H1 (cell line): ENCODE measurements at regions not wholly inside any gene's neighbourhood (a gene's known extent, or its start where the extent isn't known, plus 50 kb on each side); places are given as distances from the start of the nearest gene placed in this dataset.

Source experiments
- CTCF ChIA-PET: fragments of 300-600 bp; sonication (Branson Sonifier 250); formaldehyde crosslinking; loops from one replicate; lab custom pipeline; 2021; ENCODE audit not compliant: partially characterized antibody; lab: Charles Lee
- POLR2A ChIA-PET: fragments of 300-600 bp; sonication (Branson Sonifier 250); formaldehyde crosslinking; loops from one replicate; lab custom pipeline; 2021; ENCODE audit warnings: inconsistent platforms; ENCODE audit not compliant: partially characterized antibody; lab: Charles Lee
- DNase-seq, 2 experiments: peaks; one replicate each; pipeline versions ENCODE4 v3.0.0 to v3.0.0-alpha.2; 2010 to 2022; ENCODE audit warnings: low spot score in 2 of 2, low read depth in 1 of 2, mixed read lengths in 1 of 2
- FAIRE-seq: peaks from 2 replicates; lab custom pipeline; 2011; peaks lifted over from hg19 to GRCh38; lab: Jason Lieb, UNC
- H2AFZ ChIP-seq: 2 replicates; pipeline ENCODE4 v1.8.1; 2012; ENCODE audit warnings: low read length, inconsistent platforms
- H2AK5ac ChIP-seq: 2 replicates; pipeline ENCODE4 v1.6.1; 2013; ENCODE audit warnings: low read depth, low read length
- H2BK120ac ChIP-seq: replicated peaks from 2 replicates; pipeline ENCODE3; 2013; ENCODE audit warnings: low read depth, low read length, inconsistent platforms
- H2BK12ac ChIP-seq: 2 replicates; pipeline ENCODE4 v1.6.1; 2013; ENCODE audit warnings: low read depth, low read length
- H2BK15ac ChIP-seq: 2 replicates; pipeline ENCODE4 v1.6.1; 2013; ENCODE audit warnings: low read length
- H2BK20ac ChIP-seq: 2 replicates; pipeline ENCODE4 v1.6.1; 2013; ENCODE audit warnings: low read length
- H2BK5ac ChIP-seq: 2 replicates; pipeline ENCODE4 v1.6.1; 2013; ENCODE audit warnings: low read depth, low read length
- H3K14ac ChIP-seq: 2 replicates; pipeline ENCODE4 v1.6.1; 2013; ENCODE audit warnings: inconsistent platforms; ENCODE audit not compliant: insufficient read length
- H3K18ac ChIP-seq: 2 replicates; pipeline ENCODE4 v1.6.1; 2013; ENCODE audit warnings: low read length; ENCODE audit errors: extremely low read depth
- H3K23ac ChIP-seq: 2 replicates; pipeline ENCODE4 v1.6.1; 2013; ENCODE audit warnings: inconsistent platforms; ENCODE audit not compliant: insufficient read length
- H3K23me2 ChIP-seq: 2 replicates; pipeline ENCODE4 v1.6.1; 2013; ENCODE audit warnings: low read depth, low read length
- H3K27ac ChIP-seq: 2 replicates; pipeline ENCODE4 v1.6.1; 2011; ENCODE audit warnings: low read depth, low read length, inconsistent platforms
- H3K27me3 ChIP-seq, 4 experiments: replicated peaks in 1 of 4; 1 replicate in 1 of 4; 2 replicates in 3 of 4; pipeline versions ENCODE4 v1.6.1 to v1.8.1; 2011 to 2013; ENCODE audit warnings: low read length in 3 of 4, mild to moderate bottlenecking in 3 of 4, inconsistent platforms in 2 of 4, mixed read lengths in 2 of 4, moderate library complexity in 1 of 4; ENCODE audit not compliant: control insufficient read depth in 3 of 4, insufficient read depth in 3 of 4; ENCODE audit errors: extremely low read depth in 1 of 4
- H3K36me3 ChIP-seq, 4 experiments: 2 replicates each; pipeline versions ENCODE4 v1.6.1 to v1.8.1; 2011 to 2013; ENCODE audit warnings: mild to moderate bottlenecking in 4 of 4, low read length in 3 of 4, moderate library complexity in 2 of 4, control low read depth in 1 of 4, inconsistent platforms in 1 of 4; ENCODE audit not compliant: insufficient read depth in 4 of 4, control insufficient read depth in 2 of 4
- H3K4ac ChIP-seq: replicated peaks from 2 replicates; pipeline ENCODE3; 2013; ENCODE audit warnings: low read length, low read depth, mixed read lengths, inconsistent platforms; ENCODE audit not compliant: insufficient read length
- H3K4me1 ChIP-seq, 4 experiments: replicated peaks in 1 of 4; 1 replicate in 1 of 4; 2 replicates in 3 of 4; pipeline versions ENCODE4 v1.6.1 to v1.8.1; 2011 to 2013; ENCODE audit warnings: low read length in 3 of 4, inconsistent platforms in 2 of 4, mixed read lengths in 1 of 4; ENCODE audit not compliant: insufficient read depth in 4 of 4, control insufficient read depth in 3 of 4
- H3K4me2 ChIP-seq, 2 experiments: 2 replicates each; pipeline versions ENCODE4 v1.6.1 to v1.8.1; 2011 to 2013; ENCODE audit warnings: low read depth in 2 of 2, low read length in 2 of 2, control low read depth in 1 of 2, inconsistent platforms in 1 of 2, mild to moderate bottlenecking in 1 of 2; ENCODE audit not compliant: insufficient read depth in 1 of 2
- H3K4me3 ChIP-seq, 4 experiments: fragments of 200-600, 300-600 bp in 1 of 4; sonication (generic), shearing (Covaris generic), sonication (Bioruptor Twin) in 1 of 4; 2 replicates each; pipeline versions ENCODE4 v1.5.1 to v1.8.1; 2011 to 2016; ENCODE audit warnings: low read length in 4 of 4, low read depth in 3 of 4, control low read depth in 2 of 4, inconsistent platforms in 2 of 4, mild to moderate bottlenecking in 2 of 4, mixed read lengths in 1 of 4, moderate library complexity in 1 of 4; ENCODE audit not compliant: insufficient read depth in 2 of 4; ENCODE audit errors: extremely low read depth in 1 of 4
- H3K56ac ChIP-seq: replicated peaks from 2 replicates; pipeline ENCODE3; 2013; ENCODE audit warnings: low read depth, mild to moderate bottlenecking, mixed read lengths, low read length, inconsistent platforms; ENCODE audit not compliant: insufficient read length
- H3K79me1 ChIP-seq: 2 replicates; pipeline ENCODE4 v1.6.1; 2013; ENCODE audit warnings: low read depth, low read length, control low read depth
- H3K79me2 ChIP-seq, 2 experiments: 2 replicates each; pipeline versions ENCODE4 v1.6.1 to v1.8.1; 2012 to 2013; ENCODE audit warnings: low read length in 2 of 2, mild to moderate bottlenecking in 2 of 2, inconsistent platforms in 1 of 2; ENCODE audit not compliant: insufficient read depth in 2 of 2, control insufficient read depth in 1 of 2
- H3K9ac ChIP-seq, 4 experiments: replicated peaks in 1 of 4; 1 replicate in 1 of 4; 2 replicates in 3 of 4; pipeline versions ENCODE4 v1.6.1 to v1.8.1; 2011 to 2013; ENCODE audit warnings: low read depth in 3 of 4, low read length in 3 of 4, control low read depth in 2 of 4, mild to moderate bottlenecking in 2 of 4, moderate library complexity in 2 of 4, inconsistent platforms in 1 of 4; ENCODE audit errors: extremely low read depth in 1 of 4
- H3K9me3 ChIP-seq, 2 experiments: 2 replicates each; pipeline versions ENCODE4 v1.6.1 to v1.8.1; 2012 to 2013; ENCODE audit warnings: mild to moderate bottlenecking in 2 of 2, moderate library complexity in 2 of 2, control low read depth in 1 of 2, inconsistent platforms in 1 of 2, low read depth in 1 of 2, low read length in 1 of 2, mixed read lengths in 1 of 2; ENCODE audit not compliant: insufficient read depth in 2 of 2
- H4K20me1 ChIP-seq, 2 experiments: replicated peaks in 1 of 2; 2 replicates each; pipeline versions ENCODE3 to v1.8.1; 2011 to 2013; ENCODE audit warnings: inconsistent platforms in 2 of 2, low read length in 2 of 2, mild to moderate bottlenecking in 1 of 2; ENCODE audit not compliant: insufficient read depth in 2 of 2, control insufficient read depth in 1 of 2
- H4K5ac ChIP-seq: 2 replicates; pipeline ENCODE4 v1.6.1; 2013; ENCODE audit warnings: low read length, low read depth, mixed read lengths, inconsistent platforms; ENCODE audit not compliant: insufficient read length
- H4K8ac ChIP-seq: 2 replicates; pipeline ENCODE4 v1.8.0; 2013; ENCODE audit warnings: mild to moderate bottlenecking, moderate library complexity, low read length, inconsistent platforms; ENCODE audit not compliant: insufficient read depth; ENCODE audit errors: extremely low read depth
- H4K91ac ChIP-seq: replicated peaks from 2 replicates; pipeline ENCODE3; 2013; ENCODE audit warnings: low read length, mixed read lengths, inconsistent platforms; ENCODE audit not compliant: insufficient read length
- CBX8 ChIP-seq: fragments of 300-800, 300-1000 bp; sonication (generic); IDR thresholded peaks from 2 replicates; pipeline ENCODE4 v1.7.1; 2016; ENCODE audit warnings: low read depth, low read length, borderline replicate concordance
- CHD1 ChIP-seq: IDR thresholded peaks from 2 replicates; pipeline ENCODE4 v1.6.1; 2012; ENCODE audit warnings: low read depth, low read length, improper control_type of control experiment
- CTBP2 ChIP-seq: IDR thresholded peaks from 2 replicates; pipeline ENCODE4 v1.7.0; 2011; ENCODE audit warnings: borderline replicate concordance, mild to moderate bottlenecking, moderate library complexity, mixed read lengths, low read length; ENCODE audit not compliant: insufficient read depth, insufficient read length
- HDAC2 ChIP-seq, 2 experiments: fragments of 300-600 bp in 1 of 2; sonication (generic) in 1 of 2; IDR thresholded peaks; 2 replicates each; pipeline ENCODE4 v1.6.1; 2011 to 2012; ENCODE audit warnings: low read depth in 2 of 2, low read length in 2 of 2, mild to moderate bottlenecking in 2 of 2, moderate library complexity in 2 of 2, borderline replicate concordance in 1 of 2, inconsistent platforms in 1 of 2
- JUN ChIP-seq: IDR thresholded peaks from 2 replicates; pipeline ENCODE4 v1.6.1; 2011; ENCODE audit warnings: low read depth, mild to moderate bottlenecking, improper control_type of control experiment, low read length
- KDM1A ChIP-seq: fragments of 200-600, 300-600 bp; sonication (generic); IDR thresholded peaks from 2 replicates; pipeline ENCODE4 v1.7.1; 2016; ENCODE audit warnings: mild to moderate bottlenecking, low read length, borderline replicate concordance
- POLR2AphosphoS5 ChIP-seq: IDR thresholded peaks from 2 replicates; pipeline ENCODE4 v1.6.1; 2011; ENCODE audit warnings: low read depth, low read length
- RFX5 ChIP-seq: IDR thresholded peaks from 2 replicates; pipeline ENCODE4 v1.6.1; 2011; ENCODE audit warnings: low read depth, low read length, improper control_type of control experiment, borderline replicate concordance
- SRF ChIP-seq: IDR thresholded peaks from 2 replicates; pipeline ENCODE4 v1.6.1; 2011; ENCODE audit warnings: mild to moderate bottlenecking, low read depth, low read length, moderate library complexity
- TBP ChIP-seq: IDR thresholded peaks from 2 replicates; pipeline ENCODE4 v1.6.1; 2011; ENCODE audit warnings: low read depth, low read length, improper control_type of control experiment
- TEAD4 ChIP-seq: IDR thresholded peaks from 2 replicates; pipeline ENCODE4 v1.6.1; 2012; ENCODE audit warnings: low read depth, low read length, inconsistent platforms, mixed read lengths
- WGBS, 2 experiments: shearing (Covaris generic) in 1 of 2; methylation state at CpG; one replicate each; pipeline versions ENCODE4 v1.1.6 to v1.1.7; 2013 to 2015; ENCODE audit warnings: low lambda C conversion rate in 2 of 2, mixed read lengths in 2 of 2, inconsistent platforms in 1 of 2, low coverage in 1 of 2, missing lambda C conversion rate in 1 of 2; ENCODE audit not compliant: insufficient replicate concordance in 2 of 2, insufficient coverage in 1 of 2, insufficient read length in 1 of 2; ENCODE audit errors: extremely low coverage in 1 of 2, missing lambda C conversion rate in 1 of 2; 5-methylcytosine and 5-hydroxymethylcytosine counted together
- TF ChIP-seq, protein P1 (sequence below), 3 experiments: IDR thresholded peaks; 1 replicate in 2 of 3; 2 replicates in 1 of 3; pipeline versions ENCODE4 v1.5.1 to v1.6.1; 2011; ENCODE audit warnings: low read length in 3 of 3, mild to moderate bottlenecking in 3 of 3, inconsistent platforms in 2 of 3, low read depth in 1 of 3, moderate library complexity in 1 of 3; ENCODE audit not compliant: insufficient read depth in 1 of 3; ENCODE audit errors: control extremely low read depth in 1 of 3

DNA sequence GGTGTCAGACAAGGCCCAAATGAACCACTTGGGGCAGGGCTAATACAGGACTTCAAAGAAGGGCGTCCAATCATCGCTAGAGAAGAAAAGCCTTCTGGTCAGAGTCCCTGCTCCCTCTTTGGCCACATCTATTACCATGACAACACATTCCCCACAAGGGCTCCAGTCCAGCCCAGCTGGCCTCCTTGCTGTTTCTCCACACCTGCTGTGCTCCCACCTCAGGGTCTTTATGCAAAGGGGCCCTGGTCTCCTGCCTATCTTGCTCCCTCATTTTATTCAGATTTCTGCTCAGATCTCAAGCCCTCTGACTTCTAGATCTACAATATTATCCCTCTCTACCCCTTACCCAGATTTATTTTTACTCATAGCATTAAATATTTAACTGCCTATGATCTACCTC lies 58.0 kb upstream of the KIRREL3 start:
- Histone ChIP-seq H2AK5ac (no peak overlapping the region), H3K18ac (no peak overlapping the region), H3K4me2 (no peak overlapping the region), H2BK120ac (no peak overlapping the region), H4K91ac (no peak overlapping the region), H2BK5ac (no peak overlapping the region), H3K14ac (no peak overlapping the region), H3K9me3 (no peaks in the 10 kb centered on the region), H2AFZ (no peak overlapping the region), H3K4ac (no peak overlapping the region), H4K8ac (no peak overlapping the region), H2BK20ac (no peak overlapping the region), H3K23me2 (no peaks in the 10 kb centered on the region), H4K5ac (no peak overlapping the region), H3K27me3 (no peaks in the 10 kb centered on the region; a peak in 1 of 7 replicates), H2BK12ac (no peak overlapping the region), H2BK15ac (no peak overlapping the region), H3K23ac (no peak overlapping the region), H3K79me2 (no peaks in the 10 kb centered on the region), H3K4me3 (no peak overlapping the region), H3K79me1 (no peaks in the 10 kb centered on the region), H3K9ac (no peak overlapping the region), H3K36me3 (no peaks in the 10 kb centered on the region), H4K20me1 (no peaks in the 10 kb centered on the region), H3K56ac (no peak overlapping the region), H3K27ac (no peak overlapping the region), H3K4me1 (peaks cover 3 to 7% (median 6%) of the 10 kb centered on the region in 4 experiments; a peak in 5 of 7 replicates)
- no peak for FAIRE-seq
- ChIA-PET POLR2A (no interaction called here), CTCF (interaction anchor here (0.7 to 1.4 kb wide), 2 partner anchors 15 to 68 kb away, joined by 3 to 7 read pairs; no protein-coding TSS in a partner anchor)
- 86% methylated on average over 1 of the region's 2 CpGs; no CpG with 5 or more reads in 1 of the 2 experiments for WGBS, 2 experiments
- DNase-seq, result no peak
- TF ChIP-seq, protein P1, sequence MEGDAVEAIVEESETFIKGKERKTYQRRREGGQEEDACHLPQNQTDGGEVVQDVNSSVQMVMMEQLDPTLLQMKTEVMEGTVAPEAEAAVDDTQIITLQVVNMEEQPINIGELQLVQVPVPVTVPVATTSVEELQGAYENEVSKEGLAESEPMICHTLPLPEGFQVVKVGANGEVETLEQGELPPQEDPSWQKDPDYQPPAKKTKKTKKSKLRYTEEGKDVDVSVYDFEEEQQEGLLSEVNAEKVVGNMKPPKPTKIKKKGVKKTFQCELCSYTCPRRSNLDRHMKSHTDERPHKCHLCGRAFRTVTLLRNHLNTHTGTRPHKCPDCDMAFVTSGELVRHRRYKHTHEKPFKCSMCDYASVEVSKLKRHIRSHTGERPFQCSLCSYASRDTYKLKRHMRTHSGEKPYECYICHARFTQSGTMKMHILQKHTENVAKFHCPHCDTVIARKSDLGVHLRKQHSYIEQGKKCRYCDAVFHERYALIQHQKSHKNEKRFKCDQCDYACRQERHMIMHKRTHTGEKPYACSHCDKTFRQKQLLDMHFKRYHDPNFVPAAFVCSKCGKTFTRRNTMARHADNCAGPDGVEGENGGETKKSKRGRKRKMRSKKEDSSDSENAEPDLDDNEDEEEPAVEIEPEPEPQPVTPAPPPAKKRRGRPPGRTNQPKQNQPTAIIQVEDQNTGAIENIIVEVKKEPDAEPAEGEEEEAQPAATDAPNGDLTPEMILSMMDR (IDR thresholded peaks at IDR 0.05; ENCODE audit: control extremely low read depth in 1 of 3, insufficient read depth in 1 of 3, low read depth in 1 of 3, low read length in 3 of 3), result no peak
- TF ChIP-seq HDAC2 (IDR thresholded peaks at IDR 0.05; ENCODE audit: borderline replicate concordance in 1 of 2, low read depth in 2 of 2, low read length in 2 of 2) (no peak), KDM1A (no peak), JUN (no peak), TEAD4 (no peak), TBP (no peak), POLR2AphosphoS5 (no peak), RFX5 (no peak), CTBP2 (no peak), CBX8 (no peak), SRF (no peak), CHD1 (no peak)
